ENCODE measurements at regions not wholly inside any gene's neighbourhood (a gene's known extent, or its start where the extent isn't known, plus 50 kb on each side); places are given as distances from the start of the nearest gene placed in this dataset.
"Not testable (repeated sequence)": the region's sequence is repeated elsewhere in the genome, so short reads cannot be mapped to it uniquely, and the experiment has no call there.

DNA sequence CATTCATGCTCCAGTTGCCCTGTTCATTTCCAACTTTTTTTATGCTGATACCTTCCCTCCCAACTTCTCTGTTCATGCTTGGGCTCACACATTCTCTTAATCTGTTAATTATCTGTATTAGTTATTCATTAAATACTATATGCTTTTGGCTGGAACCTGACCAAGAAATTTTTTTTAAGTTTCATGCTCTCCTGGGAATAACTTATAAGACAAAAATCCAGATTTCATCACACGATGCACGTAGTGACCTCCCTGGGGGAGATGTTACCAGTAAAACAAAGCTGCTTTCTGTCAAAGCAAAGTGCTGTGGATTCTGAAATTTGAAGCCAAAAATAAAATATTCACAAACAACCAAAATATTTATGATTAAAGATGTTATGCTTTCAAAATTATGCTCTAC, 215.0 kb upstream of the USP15 start:
- DNase-seq: no peak

GRCh38 chr12:62050785-62051184, 209.4 kb upstream of the USP15 start:
- no peak for DNase-seq

DNA sequence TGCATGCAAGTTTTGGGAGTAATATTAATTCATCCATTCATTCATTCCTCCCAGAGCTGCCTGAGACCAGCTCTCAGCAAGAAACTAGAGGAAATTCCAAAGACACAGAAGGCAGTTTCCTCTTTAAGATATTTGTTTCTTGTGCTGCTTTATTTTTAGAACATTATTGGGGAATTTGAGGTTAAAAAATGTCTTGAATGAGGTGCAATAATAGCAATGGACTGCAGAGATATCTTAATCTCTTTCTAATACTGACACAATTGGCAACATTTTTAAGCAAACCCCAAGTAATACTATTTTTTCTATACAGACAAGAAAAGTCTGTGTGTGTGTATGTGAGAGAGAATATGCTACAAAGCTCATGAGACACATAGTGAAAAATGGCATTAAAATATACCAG, 190.2 kb upstream of the USP15 start:
- no peak for DNase-seq

DNA sequence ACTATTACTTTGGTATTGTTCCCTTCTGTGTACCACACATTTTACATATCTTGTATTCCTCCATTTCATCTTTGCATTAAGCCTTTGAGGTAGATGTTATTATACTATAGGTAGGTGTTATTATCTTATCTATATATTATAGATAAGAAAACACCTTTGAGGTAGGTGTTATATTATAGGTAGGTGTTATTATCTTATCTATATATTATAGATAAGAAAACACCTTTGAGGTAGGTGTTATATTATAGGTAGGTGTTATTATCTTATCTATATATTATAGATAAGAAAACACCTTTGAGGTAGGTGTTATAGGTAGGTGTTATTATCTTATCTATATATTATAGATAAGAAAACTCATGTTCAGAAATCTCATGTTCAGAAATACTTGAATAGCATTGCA, 187.0 kb upstream of the USP15 start:
- DNase-seq: not testable (repeated sequence)

DNA sequence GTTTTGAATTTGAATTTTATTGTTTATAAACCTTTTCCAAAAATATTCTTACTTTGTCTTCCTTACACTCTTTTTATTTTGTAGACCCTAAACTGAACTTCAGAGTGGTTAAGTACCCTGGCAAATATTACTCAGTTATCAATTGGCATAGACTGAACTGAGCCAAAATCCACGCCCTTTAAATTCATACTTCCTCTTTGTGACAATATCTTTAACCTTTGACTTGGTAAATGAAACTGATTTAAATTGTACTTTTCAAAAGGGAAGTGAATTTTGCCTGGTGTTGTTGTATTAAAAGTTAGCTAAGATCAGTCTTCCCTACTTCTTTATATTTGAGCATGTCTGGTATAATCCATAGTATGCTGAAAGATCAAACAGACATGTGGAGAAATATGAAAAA, 184.3 kb upstream of the USP15 start:
- DNase-seq: no peak

GRCh38 chr12:62078020-62078419, 182.2 kb upstream of the USP15 start:
- no peak for DNase-seq

- DNase-seq: no peak
Observed at GRCh38 chr12:62082448-62082847, 177.8 kb upstream of the USP15 start.

DNA sequence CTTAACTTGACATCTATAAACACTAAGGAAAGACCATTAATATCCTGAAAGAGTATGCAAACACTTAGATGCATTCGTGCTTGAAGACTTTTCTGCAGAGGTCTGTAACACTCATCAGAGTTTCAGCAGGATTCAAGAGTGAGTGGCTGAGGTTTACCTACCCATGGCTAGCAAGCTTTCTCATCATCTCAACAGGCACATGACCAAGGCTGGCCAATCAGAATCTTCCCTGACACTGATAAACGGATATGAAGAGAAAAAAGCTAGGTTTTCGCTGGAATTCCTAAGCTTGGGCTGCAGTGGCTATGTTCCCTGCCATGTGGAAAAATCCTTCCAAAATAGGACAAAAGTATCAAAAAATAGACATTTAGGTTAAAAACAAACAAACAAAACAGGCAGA, 162.1 kb upstream of the USP15 start:
- DNase-seq: no peak

DNA sequence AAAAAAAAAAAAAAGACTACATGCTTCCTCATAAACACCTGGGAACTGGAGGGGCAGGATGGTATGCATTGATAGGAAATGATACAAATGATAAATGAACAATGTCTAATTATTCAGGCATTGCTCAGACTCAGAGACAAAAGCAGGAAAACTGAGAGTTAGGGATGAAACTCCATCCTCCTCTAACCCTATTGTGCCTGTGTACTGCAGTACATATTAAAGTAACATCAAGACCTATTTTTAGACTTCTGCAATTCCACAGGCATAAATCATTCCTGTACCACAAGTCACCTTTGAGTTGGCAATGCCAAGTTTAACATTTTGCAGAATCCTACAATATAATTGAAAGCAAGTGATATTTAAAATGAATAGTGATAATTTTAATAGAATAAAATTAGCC, 156.5 kb upstream of the USP15 start:
- no peak for DNase-seq

GRCh38 chr12:62106547-62107185, 153.5 kb upstream of the USP15 start:
- no peak for DNase-seq

- no peak for DNase-seq
Observed at GRCh38 chr12:62113366-62114011, 146.7 kb upstream of the USP15 start.

GRCh38 chr12:62116986-62117385, 143.2 kb upstream of the USP15 start:
- peak; percentile 19 for DNase-seq

DNA sequence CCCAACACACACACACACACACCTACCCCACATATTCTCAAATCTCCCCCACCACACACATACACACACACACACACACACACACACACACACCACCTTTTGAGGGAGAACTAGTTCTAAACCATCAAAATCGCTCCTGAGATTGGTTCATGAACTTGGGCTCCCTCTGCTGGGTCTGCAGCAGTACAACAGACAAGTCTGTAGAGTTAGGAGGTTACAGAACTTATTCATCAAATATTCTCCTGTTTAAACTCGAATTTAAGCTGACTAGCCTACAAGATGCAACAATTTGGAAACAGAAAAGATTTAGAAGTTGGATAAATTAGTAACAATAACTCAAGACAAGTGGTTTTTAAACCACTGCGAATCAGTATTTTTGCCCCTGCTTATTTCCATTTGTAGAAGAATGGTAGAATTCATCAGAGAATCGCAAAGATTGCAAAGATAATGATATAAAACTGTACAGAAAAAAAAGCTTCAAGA, 136.4 kb upstream of the USP15 start:
- peak; percentile 26 for DNase-seq

GRCh38 chr12:62127516-62127915, 132.7 kb upstream of the USP15 start:
- no peak for DNase-seq

GRCh38 chr12:62128175-62128975, 131.8 kb upstream of the USP15 start:
- no peak for DNase-seq

- DNase-seq: no peak
Observed at GRCh38 chr12:62129291-62129690, 130.9 kb upstream of the USP15 start.

GRCh38 chr12:62130402-62130801, 129.8 kb upstream of the USP15 start:
- DNase-seq: no peak

GRCh38 chr12:62130834-62131552, 129.2 kb upstream of the USP15 start:
- DNase-seq: no peak

DNA sequence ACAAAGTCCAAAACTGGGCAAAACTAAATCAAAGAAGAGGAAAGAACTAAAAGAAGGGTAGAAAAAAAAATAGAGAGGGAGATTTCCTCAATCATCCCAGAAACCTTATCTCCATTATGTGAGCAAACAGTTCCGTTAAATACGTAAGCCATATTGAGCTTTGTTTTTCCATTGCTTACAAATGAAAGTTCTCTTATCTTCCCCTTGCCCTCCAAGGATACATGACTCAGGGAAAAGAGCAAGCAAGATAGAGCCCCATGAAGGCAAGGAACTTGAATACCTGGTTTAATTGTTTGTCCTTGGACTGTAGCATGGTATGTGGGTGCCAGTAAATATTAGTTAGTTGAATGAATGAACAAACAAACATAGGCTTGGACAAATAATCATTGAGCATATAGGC, 126.8 kb upstream of the USP15 start:
- no peak for DNase-seq

GRCh38 chr12:62135553-62136200, 124.5 kb upstream of the USP15 start:
- no peak for DNase-seq

DNA sequence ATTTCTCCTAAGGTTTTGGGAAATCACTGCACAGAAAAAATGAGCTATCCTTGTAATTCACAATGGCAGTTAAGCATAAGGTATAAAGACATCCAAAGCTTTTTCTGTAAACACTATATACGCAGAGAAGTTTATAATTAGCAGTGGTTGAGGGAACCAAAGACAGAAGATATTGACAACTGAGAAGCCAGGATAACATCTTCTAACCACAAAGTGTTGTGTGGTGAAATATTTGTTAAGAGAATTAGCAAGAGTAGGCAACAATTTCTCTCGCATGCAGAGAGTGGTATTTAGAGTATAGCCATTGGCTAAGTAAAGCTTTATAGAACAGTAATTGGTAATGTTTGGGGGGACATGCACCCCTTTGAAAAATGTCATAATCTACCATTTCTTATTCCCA, 123.7 kb upstream of the USP15 start:
- DNase-seq: no peak

DNA sequence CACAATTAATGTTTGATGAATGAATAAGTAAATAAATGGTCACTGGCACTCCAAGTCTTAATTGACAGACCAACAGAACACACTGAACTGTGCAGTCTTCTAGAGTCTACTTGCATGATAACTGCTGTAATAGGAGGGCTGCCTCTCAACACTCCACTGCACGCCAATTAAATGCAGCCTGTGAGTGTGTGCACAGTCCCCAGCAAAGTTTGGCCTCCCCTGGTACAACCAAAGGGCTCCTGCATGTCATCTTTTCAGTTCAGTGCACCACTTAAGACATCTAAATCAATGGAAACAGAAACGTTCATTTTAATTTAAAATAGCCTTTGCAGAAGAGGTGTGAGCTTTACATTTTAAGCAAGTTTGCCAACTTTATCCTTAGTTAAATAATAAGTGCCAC, 121.7 kb upstream of the USP15 start:
- no peak for DNase-seq

GRCh38 chr12:62146318-62146717, 113.9 kb upstream of the USP15 start:
- no peak for DNase-seq
